ENCODE measurements at regions not wholly inside any gene's neighbourhood (a gene's known extent, or its start where the extent isn't known, plus 50 kb on each side); places are given as distances from the start of the nearest gene placed in this dataset.

GRCh38 chr10:33579996-33580395 is 245.5 kb upstream of the NRP1 start:
- no peak for DNase-seq

GRCh38 chr10:33573606-33574005 is 239.1 kb upstream of the NRP1 start:
- DNase-seq = no peak

- no peak for DNase-seq
Observed at GRCh38 chr10:33571616-33572015, 237.1 kb upstream of the NRP1 start.

DNA sequence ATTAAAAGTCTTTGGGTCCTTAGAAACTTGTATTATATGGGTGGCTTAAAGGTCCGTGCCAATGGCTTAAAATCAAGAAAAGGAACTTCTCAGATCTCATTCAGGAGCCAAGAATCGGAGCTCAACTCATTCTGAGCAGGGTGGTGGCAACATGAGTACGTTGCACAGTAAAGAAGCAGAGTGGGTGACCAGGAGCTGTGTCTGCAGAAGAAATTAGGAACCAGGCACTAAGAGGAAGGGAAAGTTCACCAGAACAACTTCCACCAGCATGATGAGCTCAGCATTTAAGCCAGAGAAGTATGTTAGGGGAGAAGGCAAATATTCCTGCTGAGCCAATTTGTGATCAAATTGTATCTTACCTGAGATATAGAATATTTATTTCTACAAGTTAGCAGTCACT is 236.0 kb upstream of the NRP1 start:
- DNase-seq = no peak

DNA sequence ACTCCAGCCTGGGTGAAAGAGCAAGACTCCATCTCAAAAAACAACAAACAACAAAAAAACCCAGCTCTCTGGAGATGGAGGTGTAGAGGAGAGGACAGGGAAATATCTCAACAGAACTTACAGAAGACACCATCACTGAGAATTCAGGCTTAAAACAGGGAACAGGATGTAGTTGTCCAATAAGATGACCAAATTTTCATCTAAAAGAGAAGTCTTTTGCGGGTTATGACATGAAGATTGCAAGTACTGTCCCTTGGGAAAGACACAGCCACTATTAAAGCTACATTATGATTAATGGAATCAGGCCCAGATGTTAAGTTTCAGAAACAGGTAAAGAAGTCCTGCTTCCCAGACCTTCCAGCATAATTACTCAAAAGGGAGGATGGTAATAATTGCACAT is 235.2 kb upstream of the NRP1 start:
- DNase-seq = no peak

GRCh38 chr10:33566426-33566825 is 232.0 kb upstream of the NRP1 start:
- no peak for DNase-seq

DNA sequence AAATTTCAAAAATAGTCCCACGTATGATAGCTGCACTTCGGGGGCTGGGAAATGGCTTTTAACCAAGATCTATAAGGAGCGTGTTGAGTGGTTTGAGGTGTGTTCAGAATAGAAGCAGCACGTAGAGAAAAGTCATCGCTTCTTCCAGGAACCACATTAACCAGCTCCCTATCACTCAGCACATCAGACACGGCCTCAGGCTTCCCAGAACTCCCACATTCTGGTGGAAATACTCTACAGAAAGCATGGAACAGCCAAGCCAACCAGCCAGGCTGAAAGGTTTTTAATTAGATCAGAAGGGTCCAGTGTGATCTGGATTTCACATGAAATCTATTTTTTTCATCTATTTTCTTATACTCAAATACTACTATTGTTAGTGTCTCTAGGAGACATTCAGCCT is 231.5 kb upstream of the NRP1 start:
- no peak for DNase-seq

DNA sequence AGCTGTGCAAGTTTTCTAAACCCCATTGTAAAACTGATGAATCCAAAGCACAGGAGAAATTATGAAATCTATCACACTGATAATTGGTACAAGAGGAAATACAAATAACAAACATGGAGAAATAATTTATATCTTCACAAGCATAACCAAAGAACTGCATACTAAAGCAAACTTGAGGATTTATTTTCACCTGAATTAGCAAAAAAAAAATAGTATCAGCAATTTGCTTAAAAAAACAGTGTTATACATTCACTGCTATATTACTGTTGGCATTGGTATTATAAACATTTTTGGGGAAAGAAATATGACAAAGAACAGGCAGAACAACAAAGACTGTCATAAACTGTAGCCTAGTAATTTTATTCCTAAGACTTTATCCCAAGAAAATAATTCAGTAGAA is 230.8 kb upstream of the NRP1 start:
- no peak for DNase-seq

- DNase-seq = no peak
Observed at GRCh38 chr10:33559105-33559504, 224.6 kb upstream of the NRP1 start.

GRCh38 chr10:33557313-33557712 is 222.8 kb upstream of the NRP1 start:
- DNase-seq = no peak

DNA sequence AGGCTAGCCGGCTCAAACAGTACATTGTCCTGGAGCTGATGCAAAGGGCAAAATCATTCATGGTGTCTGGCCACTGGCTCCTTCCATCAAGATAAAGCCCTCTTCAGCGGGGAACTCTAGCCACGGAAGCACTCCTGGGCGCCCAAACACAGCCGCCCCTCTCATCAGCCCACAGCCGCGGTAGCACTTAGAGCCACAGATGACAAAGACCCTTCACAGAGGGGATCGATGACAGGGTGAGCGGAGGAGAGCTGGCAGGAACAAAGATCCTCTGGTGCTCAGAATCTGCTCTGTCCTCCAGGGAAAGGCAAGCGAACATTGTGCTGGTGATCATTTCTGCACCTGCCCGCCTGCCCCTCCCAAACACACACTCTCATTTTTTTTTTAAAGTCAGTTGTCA is 222.2 kb upstream of the NRP1 start:
- no peak for DNase-seq

DNA sequence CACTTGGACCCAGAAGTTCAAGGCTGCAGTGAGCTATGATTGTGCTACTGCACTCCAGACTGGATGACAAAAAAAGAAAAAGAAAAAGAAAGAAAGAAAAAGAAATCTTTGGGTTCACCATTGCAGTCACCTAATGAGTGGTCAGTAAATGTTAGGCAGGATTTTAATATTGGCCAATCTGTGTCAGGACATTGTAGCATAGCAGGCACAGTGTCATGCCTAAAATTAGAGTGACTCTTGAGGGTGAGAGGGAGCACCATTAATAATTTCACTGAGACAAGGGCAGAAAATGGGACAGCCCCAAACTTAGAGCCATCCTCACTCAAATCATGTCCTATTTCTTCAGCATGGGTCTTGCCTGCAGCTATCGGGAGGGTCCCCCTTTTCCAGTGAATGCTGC is 221.6 kb upstream of the NRP1 start:
- DNase-seq = no peak

DNA sequence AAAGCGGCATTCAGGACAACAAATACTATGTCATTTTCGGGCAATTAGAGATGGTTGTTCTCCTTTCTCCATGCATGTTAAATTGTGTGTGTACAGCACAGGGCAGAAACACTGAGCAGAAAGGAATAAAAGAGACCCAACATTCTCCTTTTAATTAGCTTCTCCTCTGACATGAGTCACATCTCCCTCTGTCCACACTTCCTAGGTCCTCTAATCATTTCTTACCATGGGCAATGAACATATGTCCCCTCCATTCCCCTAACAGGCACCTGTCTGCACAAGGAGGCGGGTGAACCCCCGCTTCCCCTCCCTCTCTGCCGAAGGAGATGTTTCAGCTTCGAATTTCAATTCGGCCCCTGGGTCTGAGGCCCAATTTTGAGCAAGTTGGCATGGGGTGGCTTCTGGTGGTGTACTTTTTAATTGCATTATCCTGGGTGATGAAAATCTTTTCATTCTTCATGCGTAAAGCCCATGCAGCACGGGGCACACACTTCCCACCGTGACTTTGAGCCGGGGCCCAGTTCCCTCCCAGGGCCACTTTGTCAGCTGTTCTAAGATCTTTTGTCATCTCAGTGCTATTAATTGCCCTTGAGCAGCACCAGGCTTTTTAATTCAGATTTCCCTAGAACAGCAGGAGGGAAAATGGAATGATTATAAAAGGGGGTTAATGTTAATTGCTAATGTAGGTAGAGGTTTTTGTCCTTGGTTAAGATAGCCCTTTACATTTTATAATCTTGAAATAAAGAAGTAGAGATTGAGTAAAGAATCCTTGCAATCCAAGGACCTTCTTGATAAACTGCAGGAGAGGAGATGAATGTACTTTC is 219.5 kb upstream of the NRP1 start:
- no peak for DNase-seq

GRCh38 chr10:33552290-33552689 is 217.8 kb upstream of the NRP1 start:
- DNase-seq = no peak

GRCh38 chr10:33550811-33551210 is 216.3 kb upstream of the NRP1 start:
- no peak for DNase-seq

DNA sequence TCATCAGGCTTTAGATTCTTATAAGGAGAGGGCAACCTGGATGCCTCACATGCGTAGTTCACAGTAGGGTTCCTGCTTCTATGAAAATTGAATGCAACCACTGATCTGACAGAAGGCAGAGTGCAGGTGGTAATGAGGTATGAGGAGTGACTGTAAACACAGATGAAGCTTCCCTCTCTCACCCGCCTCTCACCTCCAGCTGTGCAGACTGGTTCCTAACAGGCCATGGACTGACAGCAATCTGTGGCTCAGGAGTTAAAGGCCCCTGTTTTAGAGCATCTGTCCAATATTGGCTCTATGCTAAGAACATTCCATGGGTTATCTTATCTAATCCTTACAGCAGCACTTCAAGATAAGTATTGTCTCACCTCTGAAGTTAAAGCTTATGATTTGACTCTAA is 213.5 kb upstream of the NRP1 start:
- no peak for DNase-seq

DNA sequence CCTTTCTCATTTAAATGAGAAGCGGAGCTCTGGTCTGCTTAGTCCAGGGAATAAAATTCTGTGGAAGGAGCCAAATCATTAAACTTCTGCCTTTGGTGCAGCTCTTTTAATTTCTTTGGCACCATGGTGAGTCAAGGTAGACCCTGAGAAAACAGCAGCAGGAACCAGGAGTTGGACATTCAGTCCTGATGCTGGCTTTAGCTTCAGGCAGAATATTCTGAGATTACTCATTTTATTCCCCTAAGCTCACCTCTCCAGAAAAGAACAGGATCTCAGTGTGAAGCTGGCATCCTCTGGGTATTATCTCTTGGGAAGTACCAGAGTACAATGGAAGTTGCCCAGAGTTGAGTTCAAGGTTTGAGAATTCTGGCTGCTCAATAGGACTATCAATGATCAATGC is 211.6 kb upstream of the NRP1 start:
- DNase-seq = no peak

DNA sequence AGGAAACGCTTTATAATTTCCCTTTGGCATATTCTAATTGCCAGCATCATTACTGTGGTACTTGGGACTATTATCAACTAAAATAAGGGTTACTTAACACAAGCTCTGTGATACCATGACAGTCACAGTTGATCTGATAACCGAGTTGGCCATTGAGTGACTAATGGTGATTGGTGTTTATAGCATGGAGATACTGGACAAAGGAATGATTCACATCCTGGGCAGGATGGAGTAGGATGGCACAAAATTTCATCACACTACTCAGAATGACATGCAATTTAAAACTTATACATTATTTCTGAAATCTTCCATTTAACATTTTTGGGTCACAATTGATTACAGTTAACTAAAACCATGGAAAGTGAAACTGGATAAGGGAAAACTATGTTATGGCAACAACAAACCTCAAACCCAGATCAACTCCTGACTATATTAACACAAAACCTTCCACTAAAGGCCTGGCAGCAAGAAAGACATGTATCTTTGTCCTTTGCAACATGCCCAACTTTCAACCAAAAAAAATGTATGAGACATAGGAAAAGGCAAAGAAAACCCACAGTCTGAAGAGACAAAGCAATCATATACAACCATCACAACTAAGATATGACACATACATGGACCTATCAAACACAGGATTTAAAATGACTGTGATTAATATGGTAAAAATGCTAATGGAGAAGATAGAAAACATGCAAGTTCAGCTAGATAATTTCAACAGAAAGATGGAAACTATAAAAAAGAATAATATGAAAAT is 208.5 kb upstream of the NRP1 start:
- DNase-seq = no peak

GRCh38 chr10:33539116-33539515 is 204.6 kb upstream of the NRP1 start:
- no peak for DNase-seq

- no peak for DNase-seq
Observed at GRCh38 chr10:33537066-33537465, 202.6 kb upstream of the NRP1 start.

- DNase-seq = no peak
Observed at GRCh38 chr10:33536508-33536907, 202.0 kb upstream of the NRP1 start.

- no peak for DNase-seq
Observed at GRCh38 chr10:33535866-33536265, 201.4 kb upstream of the NRP1 start.

GRCh38 chr10:33534416-33534815 is 199.9 kb upstream of the NRP1 start:
- DNase-seq = no peak

DNA sequence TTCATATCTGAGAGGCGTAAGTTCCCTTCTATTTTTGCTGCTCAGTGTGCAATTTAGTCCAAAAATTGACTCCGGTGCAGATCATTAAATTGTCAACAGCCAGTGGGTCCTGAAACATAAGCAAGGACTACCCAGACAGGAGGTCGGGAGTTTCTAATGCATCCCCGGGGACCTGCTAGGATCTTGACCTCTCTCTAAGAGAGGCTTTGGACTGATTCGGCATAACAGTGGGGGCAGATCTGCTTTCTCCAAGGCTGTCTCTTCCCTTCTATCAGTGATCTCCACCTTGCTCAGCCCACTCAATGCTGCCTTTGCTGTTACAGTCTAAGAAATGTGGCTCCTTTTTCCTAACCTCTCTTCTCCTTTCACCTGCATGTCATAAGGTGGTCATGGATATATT is 199.1 kb upstream of the NRP1 start:
- DNase-seq = no peak

DNA sequence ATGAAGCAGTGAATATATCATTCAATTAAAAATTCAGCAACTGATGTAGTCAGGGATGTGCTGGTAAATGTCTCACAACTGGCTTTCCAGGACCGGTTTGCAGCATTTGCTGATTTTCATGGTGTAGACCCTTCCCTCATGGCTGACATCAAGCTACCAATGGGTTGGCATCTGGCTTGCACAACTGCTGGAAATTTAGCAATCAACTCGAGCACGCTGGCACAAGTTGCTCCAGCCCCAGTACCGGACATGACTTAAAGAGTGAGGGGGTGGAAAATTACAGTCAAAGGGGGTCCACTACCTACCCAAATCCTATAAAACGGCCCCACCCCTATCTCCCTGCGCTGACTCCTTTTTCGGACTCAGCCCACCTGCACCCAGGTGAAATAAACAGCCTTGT is 198.4 kb upstream of the NRP1 start:
- no peak for DNase-seq

Data from stimulated activated CD4-positive, alpha-beta T cell treated with anti-CD3 and anti-CD28 coated beads, Interleukin-1b, Interleukin-23, amount 100 ng/mL, for 48 hours (primary cell).